ENCODE measurements at regions not wholly inside any gene's neighbourhood (a gene's known extent, or its start where the extent isn't known, plus 50 kb on each side); places are given as distances from the start of the nearest gene placed in this dataset.

DNA sequence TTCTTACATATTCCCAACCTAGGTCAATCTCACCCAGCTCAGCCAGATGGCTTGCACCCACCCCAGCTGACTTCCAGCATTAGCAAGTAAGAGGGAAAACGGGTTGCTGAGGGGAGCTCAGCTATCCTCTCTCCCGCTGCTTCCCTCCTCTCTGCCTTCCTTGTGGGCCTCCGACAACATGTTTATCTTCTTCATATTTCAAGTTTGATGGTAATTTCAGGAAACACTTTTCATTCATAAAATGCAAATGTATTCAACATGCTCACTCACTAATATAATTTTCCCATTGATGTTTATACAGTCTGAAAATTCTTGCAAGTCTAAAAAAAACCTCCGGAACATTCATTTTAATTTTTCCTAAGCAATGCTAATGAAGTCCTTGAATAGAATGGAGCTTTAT lies 372.5 kb upstream of the B3GAT1 start (continued):
- TF ChIP-seq SAFB (IDR thresholded peaks at IDR 0.05; ENCODE audit: borderline replicate concordance, low read depth, low read length) = no peak
- TF ChIP-seq, protein P1, sequence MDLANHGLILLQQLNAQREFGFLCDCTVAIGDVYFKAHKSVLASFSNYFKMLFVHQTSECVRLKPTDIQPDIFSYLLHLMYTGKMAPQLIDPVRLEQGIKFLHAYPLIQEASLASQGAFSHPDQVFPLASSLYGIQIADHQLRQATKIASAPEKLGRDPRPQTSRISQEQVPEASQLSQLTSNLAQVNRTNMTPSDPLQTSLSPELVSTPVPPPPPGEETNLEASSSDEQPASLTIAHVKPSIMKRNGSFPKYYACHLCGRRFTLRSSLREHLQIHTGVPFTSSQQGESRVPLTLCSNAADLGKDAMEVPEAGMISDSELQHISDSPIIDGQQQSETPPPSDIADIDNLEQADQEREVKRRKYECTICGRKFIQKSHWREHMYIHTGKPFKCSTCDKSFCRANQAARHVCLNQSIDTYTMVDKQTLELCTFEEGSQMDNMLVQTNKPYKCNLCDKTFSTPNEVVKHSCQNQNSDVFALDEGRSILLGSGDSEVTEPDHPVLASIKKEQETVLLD (IDR thresholded peaks at IDR 0.05) = no peak

DNA sequence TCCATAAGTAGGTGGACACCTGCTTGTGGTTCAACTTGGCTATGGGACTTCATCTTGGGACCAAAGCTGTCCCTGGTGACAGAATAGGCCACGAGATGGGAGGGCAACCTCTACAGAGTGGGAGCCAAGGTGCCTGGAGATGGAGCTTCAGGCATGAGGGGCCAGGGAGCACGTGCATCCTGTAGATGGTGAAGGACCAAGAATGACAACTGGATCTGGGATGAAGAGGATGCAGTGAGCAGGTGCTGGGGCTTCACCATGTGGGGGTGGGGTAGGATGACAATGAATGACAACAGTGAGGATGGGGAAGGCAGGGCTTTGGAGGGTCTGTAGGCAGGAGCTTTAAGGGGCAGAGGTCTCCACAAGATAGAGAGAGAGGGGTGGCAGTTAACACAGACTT lies 372.0 kb upstream of the B3GAT1 start:
- Histone ChIP-seq H3K36me3 (ENCODE audit: control insufficient read depth, insufficient read depth, low read length) (no peaks in the 10 kb centered on the region), H3K4me2 (ENCODE audit: insufficient read depth, low read length) (no peak overlapping the region), H3K4me1 (replicated peaks in 1 of 2; ENCODE audit: control insufficient read depth in 2 of 2, insufficient read depth in 2 of 2, low read length in 2 of 2) (no peaks in the 10 kb centered on the region), H3K27ac (ENCODE audit: extremely low read depth, low read depth, low read length) (no peak overlapping the region), H3K9ac (ENCODE audit: insufficient read depth in 1 of 2, low read depth in 2 of 2, low read length in 2 of 2) (no peak overlapping the region), H3K79me2 (ENCODE audit: control insufficient read depth, insufficient read depth, low read length) (no peaks in the 10 kb centered on the region), H2AFZ (ENCODE audit: low read depth, low read length) (no peak overlapping the region), H3K4me3 (no peak overlapping the region), H4K20me1 (replicated peaks; ENCODE audit: control insufficient read depth, insufficient read depth, low read length) (no peaks in the 10 kb centered on the region), H3K27me3 (ENCODE audit: control insufficient read depth in 2 of 2, insufficient read depth in 2 of 2, low read length in 2 of 2) (peaks cover 0 to 13% of the 10 kb centered on the region in 2 experiments; a peak in 2 of 5 replicates), H3K9me3 (replicated peaks; ENCODE audit: control insufficient read depth, insufficient read depth, low read depth, low read length) (no peaks in the 10 kb centered on the region), H3K9me1 (ENCODE audit: control insufficient read depth, insufficient read depth, low read length) (no peaks in the 10 kb centered on the region)
- ATAC-seq (no peak), DNase-seq (ENCODE audit: extremely low read depth in 1 of 4, low spot score in 3 of 4) (no peak), FAIRE-seq (no peak)
- intact Hi-C loops (cut with micrococcal nuclease) = no loop called here
- ChIA-PET CTCF (ENCODE audit: low intra/inter-chr PET ratio) (no interaction called here), POLR2A (interaction anchor here (0.6 kb wide), 1 partner anchor 98 kb away, joined by 3 read pairs; no protein-coding TSS in a partner anchor)
- BruUV-seq (replicated peaks) = no TSS peak
- in situ Hi-C loops (cut with MboI) = no loop called here
- 0% methylated on average over 1 of the region's 2 CpGs for WGBS (ENCODE audit: insufficient coverage, low coverage, missing lambda C conversion rate)
- no peak for TF ChIP-seq HMG20B (CRISPR knock-in tag; IDR thresholded peaks at IDR 0.05)
- TF ChIP-seq PTBP1 (IDR thresholded peaks at IDR 0.05; ENCODE audit: low read depth, low read length) = no peak
- TF ChIP-seq TAL1 (IDR thresholded peaks at IDR 0.05) = no peak
- no peak for TF ChIP-seq NFYB (IDR thresholded peaks at IDR 0.05; ENCODE audit: extremely low read depth, insufficient read length)
- TF ChIP-seq TFAM (CRISPR knock-in tag; conservative IDR thresholded peaks at IDR 0.05) = no peak
- TF ChIP-seq ZC3H8 (IDR thresholded peaks at IDR 0.05) = no peak
- TF ChIP-seq C11orf30 (IDR thresholded peaks at IDR 0.05; ENCODE audit: low read depth) = no peak
- TF ChIP-seq EHMT2 (IDR thresholded peaks at IDR 0.05) = no peak
- TF ChIP-seq NR2C1 (IDR thresholded peaks at IDR 0.05) = no peak
- no peak for TF ChIP-seq NR2C1 (tag; IDR thresholded peaks at IDR 0.05)
- no peak for TF ChIP-seq ZNF76 (CRISPR knock-in tag; IDR thresholded peaks at IDR 0.05; ENCODE audit: borderline replicate concordance)
- TF ChIP-seq, protein P2, sequence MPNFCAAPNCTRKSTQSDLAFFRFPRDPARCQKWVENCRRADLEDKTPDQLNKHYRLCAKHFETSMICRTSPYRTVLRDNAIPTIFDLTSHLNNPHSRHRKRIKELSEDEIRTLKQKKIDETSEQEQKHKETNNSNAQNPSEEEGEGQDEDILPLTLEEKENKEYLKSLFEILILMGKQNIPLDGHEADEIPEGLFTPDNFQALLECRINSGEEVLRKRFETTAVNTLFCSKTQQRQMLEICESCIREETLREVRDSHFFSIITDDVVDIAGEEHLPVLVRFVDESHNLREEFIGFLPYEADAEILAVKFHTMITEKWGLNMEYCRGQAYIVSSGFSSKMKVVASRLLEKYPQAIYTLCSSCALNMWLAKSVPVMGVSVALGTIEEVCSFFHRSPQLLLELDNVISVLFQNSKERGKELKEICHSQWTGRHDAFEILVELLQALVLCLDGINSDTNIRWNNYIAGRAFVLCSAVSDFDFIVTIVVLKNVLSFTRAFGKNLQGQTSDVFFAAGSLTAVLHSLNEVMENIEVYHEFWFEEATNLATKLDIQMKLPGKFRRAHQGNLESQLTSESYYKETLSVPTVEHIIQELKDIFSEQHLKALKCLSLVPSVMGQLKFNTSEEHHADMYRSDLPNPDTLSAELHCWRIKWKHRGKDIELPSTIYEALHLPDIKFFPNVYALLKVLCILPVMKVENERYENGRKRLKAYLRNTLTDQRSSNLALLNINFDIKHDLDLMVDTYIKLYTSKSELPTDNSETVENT (CRISPR knock-in tag; IDR thresholded peaks at IDR 0.05) = no peak
- TF ChIP-seq EWSR1 (IDR thresholded peaks at IDR 0.05; ENCODE audit: borderline replicate concordance, low read depth, partially characterized antibody) = no peak
- TF ChIP-seq E2F5 (CRISPR knock-in tag; IDR thresholded peaks at IDR 0.05) = no peak
- no peak for TF ChIP-seq HDAC2 (IDR thresholded peaks at IDR 0.05)
- no peak for TF ChIP-seq RAD21 (CRISPR knock-in tag; conservative IDR thresholded peaks at IDR 0.05 in 1 of 2, IDR thresholded peaks at IDR 0.05 in 1 of 2)
- no peak for TF ChIP-seq ZNF778 (CRISPR knock-in tag; IDR thresholded peaks at IDR 0.05)
- TF ChIP-seq ARNT (IDR thresholded peaks at IDR 0.05) = no peak
- no peak for TF ChIP-seq ZNF324 (CRISPR knock-in tag; IDR thresholded peaks at IDR 0.05)
